Astrocyte (in vitro differentiated cells and primary cell): ENCODE measurements at regions not wholly inside any gene's neighbourhood (a gene's known extent, or its start where the extent isn't known, plus 50 kb on each side); places are given as distances from the start of the nearest gene placed in this dataset.

ENCODE experiments used
- DNase-seq: peaks from one replicate; pipeline ENCODE4 v3.0.0-alpha.2; 2010; ENCODE audit warnings: low read depth
- FAIRE-seq: peaks from 2 replicates; lab custom pipeline; 2011; peaks lifted over from hg19 to GRCh38; lab: Jason Lieb, UNC
- H2AFZ ChIP-seq: 2 replicates; pipeline ENCODE4 v1.6.0; 2012; ENCODE audit warnings: low read depth, low read length, inconsistent platforms
- H3K27ac ChIP-seq: 2 replicates; pipeline ENCODE4 v1.5.1; 2011; ENCODE audit warnings: low read depth, low read length, inconsistent platforms
- H3K27me3 ChIP-seq: 2 replicates; pipeline ENCODE4 v1.6.0; 2011; ENCODE audit warnings: low read length, inconsistent platforms; ENCODE audit not compliant: insufficient read depth
- H3K36me3 ChIP-seq: 2 replicates; pipeline ENCODE4 v1.5.1; 2011; ENCODE audit warnings: low read length, inconsistent platforms; ENCODE audit not compliant: insufficient read depth
- H3K4me1 ChIP-seq: 2 replicates; pipeline ENCODE4 v1.5.1; 2011; ENCODE audit warnings: low read length, inconsistent platforms; ENCODE audit not compliant: insufficient read depth
- H3K4me2 ChIP-seq: 2 replicates; pipeline ENCODE4 v1.6.0; 2012; ENCODE audit warnings: low read length, inconsistent platforms
- H3K4me3 ChIP-seq: 2 replicates; pipeline ENCODE4 v1.5.1; 2011; ENCODE audit warnings: low read depth, mild to moderate bottlenecking, low read length, inconsistent platforms; ENCODE audit not compliant: insufficient read depth
- H3K79me2 ChIP-seq: 2 replicates; pipeline ENCODE4 v1.6.0; 2012; ENCODE audit warnings: mild to moderate bottlenecking, low read length, inconsistent platforms; ENCODE audit not compliant: insufficient read depth
- H3K9ac ChIP-seq: 2 replicates; pipeline ENCODE4 v1.6.0; 2012; ENCODE audit warnings: mild to moderate bottlenecking, low read length, inconsistent platforms
- H3K9me3 ChIP-seq: 2 replicates; pipeline ENCODE4 v1.5.1; 2012; ENCODE audit warnings: low read depth, mild to moderate bottlenecking, low read length, inconsistent platforms; ENCODE audit not compliant: insufficient read depth
- H4K20me1 ChIP-seq: 2 replicates; pipeline ENCODE4 v1.6.0; 2012; ENCODE audit warnings: low read length, inconsistent platforms; ENCODE audit not compliant: insufficient read depth
- H3K27ac Mint-ChIP-seq: one replicate; pipeline ENCODE4 v1.8.0; 2021; ENCODE audit warnings: mild to moderate bottlenecking, mixed read lengths; ENCODE audit not compliant: unreplicated experiment
- H3K27me3 Mint-ChIP-seq: one replicate; pipeline ENCODE4 v1.8.0; 2021; ENCODE audit warnings: low read depth, mixed read lengths; ENCODE audit not compliant: unreplicated experiment
- H3K36me3 Mint-ChIP-seq: one replicate; pipeline ENCODE4 v1.8.0; 2021; ENCODE audit warnings: low read depth, mixed read lengths; ENCODE audit not compliant: unreplicated experiment
- H3K4me1 Mint-ChIP-seq: one replicate; pipeline ENCODE4 v1.8.0; 2021; ENCODE audit warnings: low read depth, mixed read lengths; ENCODE audit not compliant: unreplicated experiment
- H3K4me3 Mint-ChIP-seq: one replicate; pipeline ENCODE4 v1.8.0; 2021; ENCODE audit warnings: mild to moderate bottlenecking, moderate library complexity, mixed read lengths; ENCODE audit not compliant: unreplicated experiment
- H3K9me3 Mint-ChIP-seq: one replicate; pipeline ENCODE4 v1.8.0; 2021; ENCODE audit warnings: mild to moderate bottlenecking, mixed read lengths; ENCODE audit not compliant: unreplicated experiment
- CTCF ChIP-seq: IDR thresholded peaks from 2 replicates; pipeline ENCODE4 v1.5.1; 2011; ENCODE audit warnings: low read depth, mild to moderate bottlenecking, inconsistent platforms, low read length, moderate library complexity; ENCODE audit not compliant: insufficient read depth
- EZH2 ChIP-seq: IDR thresholded peaks from 2 replicates; pipeline ENCODE4 v1.6.1; 2012; ENCODE audit warnings: mild to moderate bottlenecking, low read length, inconsistent platforms; ENCODE audit not compliant: insufficient read depth

- no peak overlapping the region for H2AFZ ChIP-seq
- FAIRE-seq: no peak
Observed at GRCh38 chr3:102192575-102192974, 242.2 kb upstream of the ZPLD1 start.

DNA sequence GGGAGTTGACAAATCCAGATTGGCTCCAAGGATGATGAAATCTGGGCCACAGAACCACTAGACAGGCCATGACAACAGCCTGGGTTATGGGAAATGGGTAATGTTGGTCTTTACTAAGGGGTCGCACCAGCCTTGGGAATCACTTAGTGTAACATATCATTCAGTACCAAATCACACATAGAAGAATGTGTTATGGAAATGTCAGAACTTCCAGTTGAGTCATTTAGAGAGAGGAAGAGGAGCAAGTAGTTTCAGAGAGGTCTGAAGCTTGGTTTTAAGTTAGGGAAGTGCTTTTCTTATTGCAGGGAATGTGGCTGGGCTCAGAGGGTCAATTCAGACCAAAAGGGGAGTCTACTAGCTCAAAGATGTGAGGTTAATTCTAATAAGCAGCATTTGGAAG is 241.6 kb upstream of the ZPLD1 start:
- no peaks in the 10 kb centered on the region for H3K36me3 ChIP-seq
- no peak overlapping the region for H3K27ac ChIP-seq
- H2AFZ ChIP-seq: no peak overlapping the region
- H3K9me3 ChIP-seq: no peaks in the 10 kb centered on the region
- Mint-ChIP-seq H3K27me3 (no peaks in the 10 kb centered on the region), H3K4me3 (no peak overlapping the region), H3K36me3 (no peaks in the 10 kb centered on the region), H3K27ac (no peak overlapping the region), H3K9me3 (no peaks in the 10 kb centered on the region), H3K4me1 (peaks cover 4% of the 10 kb centered on the region)
- no peaks in the 10 kb centered on the region for H3K27me3 ChIP-seq
- no peaks in the 10 kb centered on the region for H4K20me1 ChIP-seq
- no peak overlapping the region for H3K4me3 ChIP-seq
- H3K79me2 ChIP-seq: no peaks in the 10 kb centered on the region
- H3K9ac ChIP-seq: no peak overlapping the region
- no peak for DNase-seq
- no peak overlapping the region for H3K4me2 ChIP-seq
- TF ChIP-seq EZH2: no peak
- TF ChIP-seq CTCF: no peak
- FAIRE-seq: no peak
- peaks cover 4% of the 10 kb centered on the region for H3K4me1 ChIP-seq

More at GRCh38 chr3:102192575-102192974, 242.2 kb upstream of the ZPLD1 start:
- no peak overlapping the region for H3K27ac ChIP-seq
- DNase-seq: no peak
- Mint-ChIP-seq H3K4me3 (no peak overlapping the region), H3K36me3 (no peaks in the 10 kb centered on the region), H3K27ac (no peak overlapping the region), H3K4me1 (peaks cover 4% of the 10 kb centered on the region), H3K9me3 (no peaks in the 10 kb centered on the region), H3K27me3 (no peaks in the 10 kb centered on the region)
- no peak overlapping the region for H3K4me3 ChIP-seq
- no peaks in the 10 kb centered on the region for H3K9me3 ChIP-seq
- H4K20me1 ChIP-seq: no peaks in the 10 kb centered on the region
- H3K9ac ChIP-seq: no peak overlapping the region
- no peaks in the 10 kb centered on the region for H3K27me3 ChIP-seq
- TF ChIP-seq EZH2 (no peak), CTCF (no peak)
- H3K4me1 ChIP-seq: peaks cover 4% of the 10 kb centered on the region
- no peaks in the 10 kb centered on the region for H3K36me3 ChIP-seq
- no peak overlapping the region for H3K4me2 ChIP-seq
- H3K79me2 ChIP-seq: no peaks in the 10 kb centered on the region

- Histone ChIP-seq H3K9ac (no peak overlapping the region), H3K79me2 (no peaks in the 10 kb centered on the region), H3K4me3 (no peak overlapping the region), H3K4me1 (peaks cover 4% of the 10 kb centered on the region), H4K20me1 (no peaks in the 10 kb centered on the region), H2AFZ (no peak overlapping the region), H3K27ac (no peak overlapping the region), H3K9me3 (no peaks in the 10 kb centered on the region), H3K36me3 (no peaks in the 10 kb centered on the region), H3K4me2 (no peak overlapping the region), H3K27me3 (no peaks in the 10 kb centered on the region)
- no peak overlapping the region for H3K4me3 Mint-ChIP-seq
- DNase-seq: no peak
- TF ChIP-seq EZH2 (no peak), CTCF (no peak)
- H3K4me1 Mint-ChIP-seq: peaks cover 4% of the 10 kb centered on the region
- no peaks in the 10 kb centered on the region for H3K9me3 Mint-ChIP-seq
- no peaks in the 10 kb centered on the region for H3K27me3 Mint-ChIP-seq
- H3K36me3 Mint-ChIP-seq: no peaks in the 10 kb centered on the region
- H3K27ac Mint-ChIP-seq: no peak overlapping the region
- FAIRE-seq: no peak
Observed at GRCh38 chr3:102194001-102194400, 240.8 kb upstream of the ZPLD1 start.
